ENCODE measurements at regions not wholly inside any gene's neighbourhood (a gene's known extent, or its start where the extent isn't known, plus 50 kb on each side); places are given as distances from the start of the nearest gene placed in this dataset.

DNA sequence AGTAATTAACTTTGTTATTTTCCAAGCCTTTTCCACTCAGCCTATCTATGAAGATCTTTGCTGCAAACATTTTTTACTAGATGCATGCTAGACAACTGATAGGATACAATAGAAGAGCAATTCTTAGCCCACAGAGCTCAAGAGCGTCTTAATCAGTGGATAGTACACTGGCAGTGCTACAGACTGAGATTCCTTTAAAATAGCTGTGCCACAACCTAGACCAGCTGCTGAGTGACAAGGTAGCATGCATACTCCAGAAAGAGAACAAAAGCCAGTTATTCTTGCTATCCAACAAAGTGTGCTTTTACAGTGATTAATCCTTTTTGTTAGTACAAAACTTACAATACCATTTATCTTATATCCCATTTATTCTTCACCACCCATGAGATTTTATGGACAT lies 507.9 kb upstream of the SYT4 start:
- TF ChIP-seq, protein P1, sequence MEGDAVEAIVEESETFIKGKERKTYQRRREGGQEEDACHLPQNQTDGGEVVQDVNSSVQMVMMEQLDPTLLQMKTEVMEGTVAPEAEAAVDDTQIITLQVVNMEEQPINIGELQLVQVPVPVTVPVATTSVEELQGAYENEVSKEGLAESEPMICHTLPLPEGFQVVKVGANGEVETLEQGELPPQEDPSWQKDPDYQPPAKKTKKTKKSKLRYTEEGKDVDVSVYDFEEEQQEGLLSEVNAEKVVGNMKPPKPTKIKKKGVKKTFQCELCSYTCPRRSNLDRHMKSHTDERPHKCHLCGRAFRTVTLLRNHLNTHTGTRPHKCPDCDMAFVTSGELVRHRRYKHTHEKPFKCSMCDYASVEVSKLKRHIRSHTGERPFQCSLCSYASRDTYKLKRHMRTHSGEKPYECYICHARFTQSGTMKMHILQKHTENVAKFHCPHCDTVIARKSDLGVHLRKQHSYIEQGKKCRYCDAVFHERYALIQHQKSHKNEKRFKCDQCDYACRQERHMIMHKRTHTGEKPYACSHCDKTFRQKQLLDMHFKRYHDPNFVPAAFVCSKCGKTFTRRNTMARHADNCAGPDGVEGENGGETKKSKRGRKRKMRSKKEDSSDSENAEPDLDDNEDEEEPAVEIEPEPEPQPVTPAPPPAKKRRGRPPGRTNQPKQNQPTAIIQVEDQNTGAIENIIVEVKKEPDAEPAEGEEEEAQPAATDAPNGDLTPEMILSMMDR (IDR thresholded peaks at IDR 0.05) = no peak
- TF ChIP-seq EZH2 (IDR thresholded peaks at IDR 0.05; ENCODE audit: borderline replicate concordance, insufficient read depth, low read depth, low read length, poor library complexity, severe bottlenecking) = no peak

Data from B cell (primary cell).